SK-MEL-5 (cell line): ENCODE measurements at regions not wholly inside any gene's neighbourhood (a gene's known extent, or its start where the extent isn't known, plus 50 kb on each side); places are given as distances from the start of the nearest gene placed in this dataset.

Experiments
- DNase-seq: peaks from one replicate; pipeline ENCODE4 v3.0.0-alpha.2; 2016; ENCODE audit warnings: low read depth, low spot score
- in situ Hi-C: cut with HindIII; loops from 2 replicates; pipeline ENCODE4 v1.10.0; 2016; ENCODE audit warnings: low sequenced_read_pairs, high pct_unique_total_duplicates, low pct_unique_long_range_greater_than_20kb

GRCh38 chr6:2460216-2460745 lies 214.9 kb upstream of the GMDS start:
- in situ Hi-C loops: no loop called here

GRCh38 chr6:2454180-2454579 lies 208.8 kb upstream of the GMDS start:
- DNase-seq: no peak
- in situ Hi-C loops: no loop called here

More at GRCh38 chr6:2460216-2460745, 214.9 kb upstream of the GMDS start:
- no peak for DNase-seq

- in situ Hi-C loops: no loop called here
- DNase-seq: no peak
Measured at GRCh38 chr6:2450546-2450945, 205.1 kb upstream of the GMDS start.

GRCh38 chr6:2449572-2449940 lies 204.2 kb upstream of the GMDS start:
- in situ Hi-C loops: no loop called here
- no peak for DNase-seq

DNA sequence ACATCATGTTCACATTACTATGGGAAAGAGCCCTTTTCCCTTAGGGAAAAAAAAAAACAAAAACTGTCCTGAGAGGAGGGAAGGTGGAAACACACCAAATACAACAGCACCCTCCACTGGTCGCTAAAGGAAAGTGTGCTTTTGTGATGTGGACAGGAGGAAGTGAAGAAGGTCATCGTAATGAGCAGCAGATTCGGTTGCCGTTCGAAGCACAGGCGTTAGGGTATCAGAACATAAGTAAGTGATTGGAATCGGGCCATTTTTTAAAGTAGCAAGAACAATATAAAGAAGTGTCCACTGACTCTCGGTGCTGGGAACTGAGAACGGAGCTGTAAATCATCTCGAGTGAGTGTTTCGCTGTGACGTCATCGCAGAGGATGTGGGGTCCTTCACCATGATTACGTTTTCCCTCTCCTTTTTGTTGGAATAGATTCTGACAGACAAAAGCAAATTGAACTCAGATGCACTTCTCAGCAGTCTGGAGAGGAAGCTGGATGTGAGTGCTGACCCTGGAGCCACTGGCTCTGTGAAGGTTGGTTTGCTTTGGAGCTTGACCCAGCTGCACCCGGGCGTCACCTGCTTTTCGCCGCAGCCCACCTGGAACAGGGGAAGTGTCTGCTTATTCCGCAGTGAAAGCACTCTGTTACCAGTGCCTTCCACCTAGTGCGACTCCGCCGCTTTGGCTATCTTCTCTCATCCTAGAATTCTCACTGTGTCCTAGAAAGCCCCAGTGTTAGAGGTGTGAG lies 203.6 kb upstream of the GMDS start:
- DNase-seq: peak; percentile 93
- in situ Hi-C loops: no loop called here

- in situ Hi-C loops: no loop called here
- DNase-seq: no peak
Measured at GRCh38 chr6:2447931-2448330, 202.5 kb upstream of the GMDS start.

DNA sequence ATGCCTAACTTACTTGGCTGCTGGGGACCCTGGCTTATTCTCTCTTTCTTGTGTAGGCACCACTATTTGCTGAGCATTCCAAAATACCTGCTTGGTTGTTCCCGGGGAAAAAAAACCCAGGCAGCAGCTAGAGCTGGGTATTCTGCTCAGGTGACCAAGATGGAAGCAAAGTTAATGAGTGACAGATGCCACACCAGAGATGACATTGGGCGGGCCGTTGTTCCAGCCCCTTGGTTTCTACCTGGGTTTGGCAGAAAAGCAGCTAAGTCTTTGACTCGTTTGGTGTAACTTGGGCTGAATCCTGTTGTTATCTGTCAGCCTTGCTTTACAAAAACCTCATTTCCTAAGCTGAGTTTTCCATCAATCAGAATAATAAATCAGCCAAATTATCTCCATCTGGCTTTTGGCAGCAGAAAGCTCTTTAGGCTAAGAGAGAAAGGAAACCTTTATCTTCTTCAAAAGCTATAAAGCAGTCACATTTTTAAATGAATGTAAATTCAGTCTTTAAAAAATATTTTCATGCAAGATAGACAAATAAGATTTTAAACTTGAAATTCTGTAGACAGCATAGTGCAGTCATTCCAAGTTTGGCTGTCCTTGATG lies 202.0 kb upstream of the GMDS start:
- in situ Hi-C loops: no loop called here
- DNase-seq: no peak

DNA sequence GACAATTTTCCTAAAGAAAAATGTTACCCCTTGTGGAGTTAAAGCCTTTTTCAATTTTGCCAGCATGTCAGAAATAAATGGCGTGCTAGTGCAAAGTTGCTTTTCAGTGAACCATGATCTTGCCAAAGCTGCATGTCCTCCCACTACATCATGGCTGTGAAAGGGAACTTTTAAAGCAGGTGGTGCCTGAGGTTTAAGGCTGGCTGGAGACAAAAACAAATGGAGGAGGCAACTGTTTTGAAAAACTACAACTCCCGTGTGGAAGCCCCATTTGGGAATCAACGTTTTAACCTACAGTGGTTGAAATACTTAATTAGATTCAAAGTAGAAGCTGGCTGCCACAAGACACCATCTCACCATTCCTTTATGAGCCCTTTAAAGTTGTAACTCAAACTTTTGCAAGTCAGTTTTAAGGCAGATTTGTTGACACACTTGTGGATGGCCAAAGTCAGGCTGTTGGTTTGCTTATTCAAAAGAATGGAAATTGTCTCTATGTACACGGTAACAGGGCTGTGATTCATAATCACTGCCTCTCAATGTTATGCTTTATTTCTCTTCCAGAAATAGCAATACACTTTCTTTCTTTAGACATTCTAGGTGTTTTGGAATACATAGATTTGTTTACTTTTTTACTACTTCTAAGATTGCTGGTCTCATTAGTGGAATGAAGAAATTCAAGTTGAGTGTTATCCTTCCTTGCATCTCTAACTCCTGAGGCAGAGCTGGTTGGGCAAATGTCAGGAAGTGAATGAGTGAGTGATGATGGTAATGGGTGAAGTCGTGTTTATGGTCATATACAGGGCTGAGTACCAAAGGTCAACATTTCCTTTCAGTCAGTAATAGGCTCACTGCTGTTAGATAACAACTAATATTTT lies 196.4 kb upstream of the GMDS start:
- in situ Hi-C loops: no loop called here

GRCh38 chr6:2440516-2440915 lies 195.1 kb upstream of the GMDS start:
- peak; percentile 67 for DNase-seq
- in situ Hi-C loops: no loop called here

More for the DNA sequence above, 196.4 kb upstream of the GMDS start:
- no peak for DNase-seq

GRCh38 chr6:2439632-2440031 lies 194.2 kb upstream of the GMDS start:
- in situ Hi-C loops: no loop called here
- no peak for DNase-seq

GRCh38 chr6:2439082-2439481 lies 193.7 kb upstream of the GMDS start:
- in situ Hi-C loops: no loop called here
- DNase-seq: no peak

- no peak for DNase-seq
- in situ Hi-C loops: no loop called here
Measured at GRCh38 chr6:2436410-2437154, 191.2 kb upstream of the GMDS start.

DNA sequence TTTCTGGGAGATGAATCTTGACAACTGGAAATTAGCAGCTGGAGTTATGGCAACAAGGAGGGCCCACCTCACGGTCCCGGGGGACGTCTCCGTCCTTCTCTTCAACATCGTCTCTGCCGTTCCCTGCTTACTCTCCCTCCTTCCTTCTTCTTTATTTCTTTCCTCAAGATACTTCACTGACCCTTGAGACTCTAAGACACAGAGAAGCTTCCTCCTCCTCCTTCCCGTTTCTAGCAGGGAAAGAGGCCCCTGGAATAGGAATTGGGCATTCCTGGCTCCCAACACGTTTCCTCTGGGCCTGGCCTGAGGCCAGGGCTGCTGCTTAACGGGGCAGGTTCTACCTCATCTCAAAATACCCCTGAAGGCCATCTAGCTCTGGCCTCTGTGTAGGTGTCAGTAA lies 189.9 kb upstream of the GMDS start:
- no peak for DNase-seq
- in situ Hi-C loops: no loop called here

DNA sequence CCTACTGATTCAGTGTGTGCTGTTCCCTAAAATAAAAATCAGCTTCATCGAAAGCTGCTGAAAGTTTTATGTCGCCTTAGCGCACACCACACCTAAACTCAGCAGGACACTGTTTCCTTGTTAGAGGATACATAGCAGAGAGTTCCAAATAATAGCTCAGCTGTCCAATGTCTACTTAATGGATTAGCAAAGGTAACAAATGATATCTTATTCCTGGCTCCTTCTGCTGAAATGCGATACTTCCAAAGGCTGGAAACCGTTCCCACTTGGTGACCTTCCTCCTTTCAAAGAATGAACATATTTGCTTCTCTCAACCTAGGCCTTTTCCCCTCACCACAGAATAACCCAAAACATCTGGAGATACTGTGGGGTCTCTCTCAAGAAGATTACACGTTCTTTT lies 189.5 kb upstream of the GMDS start:
- no peak for DNase-seq
- in situ Hi-C loops: no loop called here

GRCh38 chr6:2434116-2434515 lies 188.7 kb upstream of the GMDS start:
- in situ Hi-C loops: no loop called here
- no peak for DNase-seq

DNA sequence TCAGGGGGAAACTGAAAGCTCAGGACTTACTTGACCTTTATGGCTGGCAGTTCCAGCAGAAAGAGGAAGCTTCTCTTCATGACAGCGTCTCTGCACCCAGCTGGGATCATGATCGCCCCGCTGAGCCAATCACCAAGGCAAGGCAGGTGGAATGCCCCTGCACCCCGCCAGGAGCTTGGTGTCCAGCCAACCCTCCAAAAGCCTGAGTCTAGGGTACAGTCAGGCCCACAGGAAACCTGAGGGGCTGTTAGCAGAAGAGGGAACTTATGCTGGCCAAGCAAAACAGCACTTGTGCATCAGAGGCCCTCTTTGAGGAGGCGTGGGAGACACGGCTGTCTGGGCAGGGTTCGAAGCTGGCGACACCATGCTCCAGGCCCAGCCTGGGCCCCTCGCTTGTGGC lies 188.3 kb upstream of the GMDS start:
- in situ Hi-C loops: no loop called here
- no peak for DNase-seq

- in situ Hi-C loops: no loop called here
Measured at GRCh38 chr6:2433266-2433665, 187.9 kb upstream of the GMDS start.

GRCh38 chr6:2432292-2432691 lies 186.9 kb upstream of the GMDS start:
- in situ Hi-C loops: no loop called here
- DNase-seq: no peak

More at GRCh38 chr6:2433266-2433665, 187.9 kb upstream of the GMDS start:
- DNase-seq: no peak
